ENCODE measurements at regions not wholly inside any gene's neighbourhood (a gene's known extent, or its start where the extent isn't known, plus 50 kb on each side); places are given as distances from the start of the nearest gene placed in this dataset.
A peak's percentile ranks its signal among the peaks of the same experiment; 100 is the strongest.
"Not testable (repeated sequence)": the region's sequence is repeated elsewhere in the genome, so short reads cannot be mapped to it uniquely, and the experiment has no call there.

GRCh38 chr14:38040411-38040810 lies 167.3 kb upstream of the SSTR1 start:
- CTCF ChIA-PET, result no interaction called here
- no peak overlapping the region for H3K27ac Mint-ChIP-seq
- intact Hi-C loops (cut with micrococcal nuclease), result no loop called here
- POLR2A ChIA-PET, result no interaction called here
- no peaks in the 10 kb centered on the region for H3K4me1 Mint-ChIP-seq (ENCODE audit: low read depth)
- no peaks in the 10 kb centered on the region for H3K9me3 Mint-ChIP-seq
- H3K4me3 Mint-ChIP-seq, result no peak overlapping the region
- H3K36me3 Mint-ChIP-seq, result no peaks in the 10 kb centered on the region
- DNase-seq, result no peak
- no peaks in the 10 kb centered on the region for H3K27me3 Mint-ChIP-seq

- DNase-seq, result no peak
- ChIA-PET POLR2A (no interaction called here), CTCF (no interaction called here)
- Mint-ChIP-seq H3K9me3 (no peaks in the 10 kb centered on the region), H3K27ac (no peak overlapping the region), H3K4me3 (no peak overlapping the region), H3K27me3 (no peaks in the 10 kb centered on the region), H3K36me3 (no peaks in the 10 kb centered on the region), H3K4me1 (ENCODE audit: low read depth) (no peaks in the 10 kb centered on the region)
- intact Hi-C loops (cut with micrococcal nuclease), result no loop called here
Observed at GRCh38 chr14:38042322-38042721, 165.4 kb upstream of the SSTR1 start.

GRCh38 chr14:38044710-38045109 lies 163.0 kb upstream of the SSTR1 start:
- intact Hi-C loops (cut with micrococcal nuclease), result no loop called here

GRCh38 chr14:38045461-38045860 lies 162.2 kb upstream of the SSTR1 start:
- Mint-ChIP-seq H3K9me3 (peaks cover 12% of the 10 kb centered on the region), H3K4me3 (no peak overlapping the region), H3K4me1 (ENCODE audit: low read depth) (no peaks in the 10 kb centered on the region), H3K27me3 (no peaks in the 10 kb centered on the region), H3K27ac (no peak overlapping the region), H3K36me3 (peaks cover 9% of the 10 kb centered on the region)
- DNase-seq, result no peak
- CTCF ChIA-PET, result no interaction called here
- intact Hi-C loops (cut with micrococcal nuclease), result no loop called here
- POLR2A ChIA-PET, result no interaction called here

More at GRCh38 chr14:38044710-38045109, 163.0 kb upstream of the SSTR1 start:
- Mint-ChIP-seq H3K27ac (no peak overlapping the region), H3K27me3 (no peaks in the 10 kb centered on the region), H3K4me1 (ENCODE audit: low read depth) (no peaks in the 10 kb centered on the region), H3K36me3 (peaks cover 9% of the 10 kb centered on the region), H3K4me3 (no peak overlapping the region), H3K9me3 (peaks cover 12% of the 10 kb centered on the region)
- CTCF ChIA-PET, result no interaction called here
- POLR2A ChIA-PET, result no interaction called here
- DNase-seq, result no peak

- Mint-ChIP-seq H3K9me3 (peaks cover 12% of the 10 kb centered on the region), H3K4me1 (ENCODE audit: low read depth) (no peaks in the 10 kb centered on the region), H3K27me3 (no peaks in the 10 kb centered on the region), H3K36me3 (peaks cover 9% of the 10 kb centered on the region), H3K4me3 (no peak overlapping the region), H3K27ac (no peak overlapping the region)
- POLR2A ChIA-PET, result no interaction called here
- CTCF ChIA-PET, result no interaction called here
- no peak for DNase-seq
- intact Hi-C loops (cut with micrococcal nuclease), result no loop called here
Observed at GRCh38 chr14:38046160-38046559, 161.5 kb upstream of the SSTR1 start.

- no peak overlapping the region for H3K4me3 Mint-ChIP-seq
- H3K36me3 Mint-ChIP-seq, result peaks cover 9% of the 10 kb centered on the region
- ChIA-PET CTCF (no interaction called here), POLR2A (no interaction called here)
- H3K4me1 Mint-ChIP-seq (ENCODE audit: low read depth), result no peaks in the 10 kb centered on the region
- no peak for DNase-seq
- no peak overlapping the region for H3K27ac Mint-ChIP-seq
- H3K9me3 Mint-ChIP-seq, result peaks cover 12% of the 10 kb centered on the region
- intact Hi-C loops (cut with micrococcal nuclease), result no loop called here
- no peaks in the 10 kb centered on the region for H3K27me3 Mint-ChIP-seq
Observed at GRCh38 chr14:38047195-38047902, 160.4 kb upstream of the SSTR1 start.

GRCh38 chr14:38053666-38054065 lies 154.0 kb upstream of the SSTR1 start:
- POLR2A ChIA-PET, result no interaction called here
- no peaks in the 10 kb centered on the region for H3K4me1 Mint-ChIP-seq (ENCODE audit: low read depth)
- H3K27ac Mint-ChIP-seq, result no peak overlapping the region
- CTCF ChIA-PET, result no interaction called here
- no peak overlapping the region for H3K4me3 Mint-ChIP-seq
- DNase-seq, result no peak
- peaks cover 4% of the 10 kb centered on the region for H3K36me3 Mint-ChIP-seq
- intact Hi-C loops (cut with micrococcal nuclease), result no loop called here
- no peaks in the 10 kb centered on the region for H3K27me3 Mint-ChIP-seq
- peaks cover 6% of the 10 kb centered on the region for H3K9me3 Mint-ChIP-seq

GRCh38 chr14:38056270-38056669 lies 151.4 kb upstream of the SSTR1 start:
- H3K27me3 Mint-ChIP-seq, result no peaks in the 10 kb centered on the region
- POLR2A ChIA-PET, result no interaction called here
- no peak overlapping the region for H3K27ac Mint-ChIP-seq
- H3K4me1 Mint-ChIP-seq (ENCODE audit: low read depth), result no peaks in the 10 kb centered on the region
- CTCF ChIA-PET, result no interaction called here
- peaks cover 13% of the 10 kb centered on the region for H3K9me3 Mint-ChIP-seq
- H3K36me3 Mint-ChIP-seq, result peaks cover 4% of the 10 kb centered on the region
- no peak for DNase-seq
- H3K4me3 Mint-ChIP-seq, result no peak overlapping the region
- intact Hi-C loops (cut with micrococcal nuclease), result no loop called here

- Mint-ChIP-seq H3K36me3 (peaks cover 15% of the 10 kb centered on the region), H3K4me1 (ENCODE audit: low read depth) (peaks cover 17% of the 10 kb centered on the region), H3K9me3 (peaks cover 32% of the 10 kb centered on the region)
- H3K27ac Mint-ChIP-seq; H3K27me3 Mint-ChIP-seq; intact Hi-C loops (cut with micrococcal nuclease); POLR2A ChIA-PET; CTCF ChIA-PET; DNase-seq; H3K4me3 Mint-ChIP-seq: not testable (repeated sequence)
Observed at GRCh38 chr14:38062223-38062622, 145.5 kb upstream of the SSTR1 start.

GRCh38 chr14:38063711-38064320 lies 143.9 kb upstream of the SSTR1 start:
- POLR2A ChIA-PET, result no interaction called here
- Mint-ChIP-seq H3K4me1 (ENCODE audit: low read depth) (peaks cover 21% of the 10 kb centered on the region), H3K4me3 (no peak overlapping the region), H3K27me3 (no peaks in the 10 kb centered on the region), H3K27ac (no peak overlapping the region), H3K9me3 (peaks cover 32% of the 10 kb centered on the region), H3K36me3 (peaks cover 15% of the 10 kb centered on the region)
- intact Hi-C loops (cut with micrococcal nuclease), result loop anchor here (2.0 kb wide), 2 partner anchors 15 to 65 kb away; no protein-coding TSS in a partner anchor
- CTCF ChIA-PET, result no interaction called here
- DNase-seq, result no peak

GRCh38 chr14:38065106-38065762 lies 142.5 kb upstream of the SSTR1 start:
- CTCF ChIA-PET, result no interaction called here
- peak; percentile 77 for DNase-seq
- H3K36me3 Mint-ChIP-seq, result peaks cover 12% of the 10 kb centered on the region
- POLR2A ChIA-PET, result no interaction called here
- H3K4me1 Mint-ChIP-seq (ENCODE audit: low read depth), result peaks cover 33% of the 10 kb centered on the region
- intact Hi-C loops (cut with micrococcal nuclease), result loop anchor here (1.0 to 2.0 kb wide), 3 partner anchors 8 to 64 kb away; no protein-coding TSS in a partner anchor
- no peaks in the 10 kb centered on the region for H3K27me3 Mint-ChIP-seq
- H3K4me3 Mint-ChIP-seq, result peak overlapping the region; percentile 57
- H3K9me3 Mint-ChIP-seq, result peaks cover 28% of the 10 kb centered on the region
- peak overlapping the region; percentile 80 for H3K27ac Mint-ChIP-seq

GRCh38 chr14:38070061-38070588 lies 137.6 kb upstream of the SSTR1 start:
- POLR2A ChIA-PET, result no interaction called here
- CTCF ChIA-PET, result no interaction called here
- no peak for DNase-seq
- intact Hi-C loops (cut with micrococcal nuclease), result loop anchor here (1.0 to 10.0 kb wide), 5 partner anchors 9 to 1365 kb away; partner anchors contain the start of genes FBXO33, FOXA1 and TTC6
- H3K4me3 Mint-ChIP-seq, result no peak overlapping the region
- H3K9me3 Mint-ChIP-seq, result peaks cover 2% of the 10 kb centered on the region
- no peaks in the 10 kb centered on the region for H3K36me3 Mint-ChIP-seq
- H3K27me3 Mint-ChIP-seq, result no peaks in the 10 kb centered on the region
- H3K27ac Mint-ChIP-seq, result no peak overlapping the region
- peaks cover 65% of the 10 kb centered on the region for H3K4me1 Mint-ChIP-seq (ENCODE audit: low read depth)

Measured in activated CD4-positive, alpha-beta memory T cell treated with anti-CD3 and anti-CD28 coated beads for 36 hours (primary cell).